Liver (tissue), 8 donors: ENCODE measurements at regions not wholly inside any gene's neighbourhood (a gene's known extent, or its start where the extent isn't known, plus 50 kb on each side); places are given as distances from the start of the nearest gene placed in this dataset.
"Not testable (repeated sequence)": the region's sequence is repeated elsewhere in the genome, so short reads cannot be mapped to it uniquely, and the experiment has no call there.

Experiments
- DNase-seq: peaks from one replicate; pipeline ENCODE4 v3.0.0-alpha.2; 2017; ENCODE audit warnings: low spot score
- H3K27ac ChIP-seq, 2 donors: one replicate each; pipeline ENCODE4 v1.7.0; 2013; ENCODE audit warnings: inconsistent platforms in 2 of 2, low read length in 2 of 2, control low read depth in 1 of 2, low read depth in 1 of 2, mild to moderate bottlenecking in 1 of 2
- H3K27me3 ChIP-seq, 4 donors: one replicate each; pipeline versions ENCODE4 v1.6.1 to v1.7.0; 2013; ENCODE audit warnings: low read length in 3 of 4, inconsistent platforms in 1 of 4, mild to moderate bottlenecking in 1 of 4, moderate library complexity in 1 of 4; ENCODE audit not compliant: control insufficient read depth in 4 of 4, insufficient read depth in 4 of 4
- H3K36me3 ChIP-seq, 4 donors: one replicate each; pipeline versions ENCODE4 v1.6.1 to v1.7.0; 2013; ENCODE audit warnings: low read length in 3 of 4, mild to moderate bottlenecking in 3 of 4, low read depth in 1 of 4, moderate library complexity in 1 of 4; ENCODE audit not compliant: control insufficient read depth in 4 of 4, insufficient read depth in 3 of 4
- H3K4me1 ChIP-seq, 4 donors: one replicate each; pipeline versions ENCODE4 v1.6.1 to v1.7.0; 2013; ENCODE audit warnings: low read length in 3 of 4, mild to moderate bottlenecking in 3 of 4, moderate library complexity in 1 of 4; ENCODE audit not compliant: control insufficient read depth in 4 of 4, insufficient read depth in 4 of 4
- H3K4me3 ChIP-seq, 3 donors: one replicate each; pipeline versions ENCODE4 v1.6.1 to v1.7.0; 2013; ENCODE audit warnings: low read length in 3 of 3, control low read depth in 1 of 3, low read depth in 1 of 3, mild to moderate bottlenecking in 1 of 3
- H3K9ac ChIP-seq, 2 donors: one replicate each; pipeline ENCODE4 v1.7.0; 2013; ENCODE audit warnings: low read length in 2 of 2, mild to moderate bottlenecking in 2 of 2, moderate library complexity in 2 of 2, control low read depth in 1 of 2, low read depth in 1 of 2
- H3K9me3 ChIP-seq, 4 donors: one replicate each; pipeline versions ENCODE4 v1.6.1 to v1.7.0; 2013; ENCODE audit warnings: low read length in 3 of 4; ENCODE audit not compliant: control insufficient read depth in 4 of 4
- CTCF ChIP-seq: fragments of 150-350 bp; IDR thresholded peaks from 2 replicates; pipeline ENCODE4 v1.5.1; 2017; ENCODE audit warnings: improper control_type of control experiment, low read depth, low read length; ENCODE audit not compliant: missing input control
- EGR1 ChIP-seq, 2 donors: IDR thresholded peaks; 2 replicates each; pipeline ENCODE4 v1.6.1; 2016 to 2018; ENCODE audit warnings: antibody characterized with exemption in 2 of 2, low read depth in 2 of 2
- FOXA1 ChIP-seq: IDR thresholded peaks from 2 replicates; pipeline ENCODE4 v1.6.1; 2016; ENCODE audit warnings: antibody characterized with exemption
- GABPA ChIP-seq, 2 donors: IDR thresholded peaks in 1 of 2; conservative IDR thresholded peaks in 1 of 2; 2 replicates each; pipeline ENCODE4 v1.6.1; 2016; ENCODE audit warnings: antibody characterized with exemption in 2 of 2, mild to moderate bottlenecking in 1 of 2, moderate library complexity in 1 of 2
- HNF4A ChIP-seq, 2 donors: conservative IDR thresholded peaks; 2 replicates each; pipeline ENCODE4 v1.6.1; 2016; ENCODE audit warnings: antibody characterized with exemption in 2 of 2, mild to moderate bottlenecking in 2 of 2
- JUND ChIP-seq, 2 donors: IDR thresholded peaks; 2 replicates each; pipeline ENCODE4 v1.6.1; 2016; ENCODE audit warnings: antibody characterized with exemption in 2 of 2
- NR2F2 ChIP-seq: IDR thresholded peaks from 2 replicates; pipeline ENCODE4 v1.6.1; 2016; ENCODE audit warnings: antibody characterized with exemption
- RAD21 ChIP-seq, 2 donors: IDR thresholded peaks; 2 replicates each; pipeline ENCODE4 v1.6.1; 2016; ENCODE audit warnings: antibody characterized with exemption in 2 of 2, mild to moderate bottlenecking in 2 of 2
- REST ChIP-seq: IDR thresholded peaks from 2 replicates; pipeline ENCODE4 v1.6.1; 2016; ENCODE audit warnings: antibody characterized with exemption, mild to moderate bottlenecking
- RXRA ChIP-seq, 2 donors: IDR thresholded peaks; 2 replicates each; pipeline ENCODE4 v1.6.1; 2017 to 2018; ENCODE audit warnings: antibody characterized with exemption in 2 of 2, mild to moderate bottlenecking in 1 of 2
- SP1 ChIP-seq: IDR thresholded peaks from 2 replicates; pipeline ENCODE4 v1.6.1; 2018; ENCODE audit warnings: antibody characterized with exemption, mild to moderate bottlenecking
- TAF1 ChIP-seq: conservative IDR thresholded peaks from 2 replicates; pipeline ENCODE4 v1.6.1; 2016; ENCODE audit warnings: antibody characterized with exemption, mild to moderate bottlenecking
- YY1 ChIP-seq: IDR thresholded peaks from 2 replicates; pipeline ENCODE4 v1.6.1; 2016; ENCODE audit warnings: antibody characterized with exemption, mild to moderate bottlenecking
- ZBTB33 ChIP-seq: IDR thresholded peaks from 2 replicates; pipeline ENCODE4 v1.6.1; 2016; ENCODE audit warnings: antibody characterized with exemption
- WGBS: extraction: QIAGEN DNeasy Blood & Tissue Kit; methylation state at CpG from one replicate; pipeline ENCODE4 v1.1.7; 2013; 5-methylcytosine and 5-hydroxymethylcytosine counted together
- TF ChIP-seq, protein P1 (sequence below): IDR thresholded peaks from 2 replicates; pipeline ENCODE4 v1.6.1; 2016; ENCODE audit warnings: antibody characterized with exemption
- donor health status: healthy.
- donor health status: healthy.
- donor health status: healthy.
- donor health status: healthy.
- donor health status: healthy.

- no peak for TF ChIP-seq CTCF
- TF ChIP-seq JUND (IDR thresholded peaks at IDR 0.05) = no peak
- TF ChIP-seq HNF4A (conservative IDR thresholded peaks at IDR 0.05) = no peak
- no peak for TF ChIP-seq FOXA1
- Histone ChIP-seq H3K27ac (no peak overlapping the region), H3K9ac (no peak overlapping the region), H3K4me3 (no peak overlapping the region), H3K9me3 (peaks cover 0 to 2% (median 0%) of the 10 kb centered on the region in 4 donors), H3K36me3 (no peaks in the 10 kb centered on the region), H3K27me3 (no peaks in the 10 kb centered on the region), H3K4me1 (no peaks in the 10 kb centered on the region)
- WGBS = 84% methylated on average over 2 of the region's 2 CpGs
- no peak for DNase-seq
These were observed 602.7 kb upstream of the FOXG1 start for GRCh38 chr14:28163897-28164296.

GRCh38 chr14:28187902-28188830 is 578.4 kb upstream of the FOXG1 start:
- not testable (repeated sequence) for H3K9me3 ChIP-seq, H3K27ac ChIP-seq, H3K27me3 ChIP-seq, H3K9ac ChIP-seq, DNase-seq, H3K36me3 ChIP-seq, H3K4me3 ChIP-seq, H3K4me1 ChIP-seq
- WGBS = 88% methylated on average over 29 of the region's 29 CpGs

DNA sequence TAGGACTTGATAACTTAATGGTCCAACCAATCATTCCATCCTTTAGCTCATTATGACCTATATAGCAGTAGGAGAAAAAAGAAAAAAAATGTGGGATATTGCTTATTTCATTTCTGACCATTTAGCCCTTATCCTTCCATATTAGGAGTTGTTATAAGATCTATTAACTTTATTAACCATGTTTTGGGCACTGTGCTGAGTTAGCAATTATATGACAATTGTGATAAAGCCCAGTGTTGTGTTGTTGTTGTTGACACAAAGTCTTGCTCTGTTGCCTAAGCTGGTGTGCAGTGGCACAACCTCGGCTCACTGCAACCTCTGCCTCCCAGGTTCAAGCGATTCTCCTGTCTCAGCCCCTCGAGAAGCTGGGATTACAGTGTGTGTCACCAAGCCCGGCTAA is 569.7 kb upstream of the FOXG1 start:
- Histone ChIP-seq H3K9ac (no peak overlapping the region), H3K27me3 (no peaks in the 10 kb centered on the region), H3K36me3 (no peaks in the 10 kb centered on the region), H3K4me1 (no peaks in the 10 kb centered on the region), H3K9me3 (no peaks in the 10 kb centered on the region), H3K27ac (no peak overlapping the region), H3K4me3 (no peak overlapping the region)
- WGBS = 88% methylated on average over 4 of the region's 4 CpGs
- no peak for DNase-seq
- TF ChIP-seq EGR1 (IDR thresholded peaks at IDR 0.05; ENCODE audit: low read depth in 2 of 2) = no peak
- TF ChIP-seq RXRA (IDR thresholded peaks at IDR 0.05) = no peak
- TF ChIP-seq, protein P1, sequence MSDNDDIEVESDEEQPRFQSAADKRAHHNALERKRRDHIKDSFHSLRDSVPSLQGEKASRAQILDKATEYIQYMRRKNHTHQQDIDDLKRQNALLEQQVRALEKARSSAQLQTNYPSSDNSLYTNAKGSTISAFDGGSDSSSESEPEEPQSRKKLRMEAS = no peak
- TF ChIP-seq SP1 = no peak
- no peak for TF ChIP-seq GABPA (IDR thresholded peaks at IDR 0.05 in 1 of 2, conservative IDR thresholded peaks at IDR 0.05 in 1 of 2)
- TF ChIP-seq TAF1 = no peak
- no peak for TF ChIP-seq NR2F2
- no peak for TF ChIP-seq RAD21 (IDR thresholded peaks at IDR 0.05)
- TF ChIP-seq JUND (IDR thresholded peaks at IDR 0.05) = no peak
- TF ChIP-seq REST = no peak
- no peak for TF ChIP-seq YY1
- TF ChIP-seq ZBTB33 = no peak
- TF ChIP-seq HNF4A (conservative IDR thresholded peaks at IDR 0.05) = no peak
